ENCODE measurements at regions not wholly inside any gene's neighbourhood (a gene's known extent, or its start where the extent isn't known, plus 50 kb on each side); places are given as distances from the start of the nearest gene placed in this dataset.
"Not testable (repeated sequence)": the region's sequence is repeated elsewhere in the genome, so short reads cannot be mapped to it uniquely, and the experiment has no call there.

- H3K36me3 ChIP-seq (ENCODE audit: insufficient read depth, low read length); H3K4me3 ChIP-seq (ENCODE audit: low read depth in 1 of 2, low read length in 2 of 2); H3K9me3 ChIP-seq (ENCODE audit: low read length); H3K9ac ChIP-seq (ENCODE audit: low read length); H3K4me1 ChIP-seq (ENCODE audit: insufficient read depth, low read length); H3K27ac ChIP-seq (ENCODE audit: low read depth, low read length); H3K27me3 ChIP-seq (ENCODE audit: control insufficient read depth in 1 of 2, insufficient read depth in 2 of 2, low read length in 2 of 2): not testable (repeated sequence)
Measured at GRCh38 chr7:79915346-79915745, 219.3 kb upstream of the GNAI1 start.

- no peak overlapping the region for H3K4me3 ChIP-seq (ENCODE audit: low read depth in 1 of 2, low read length in 2 of 2)
- no peaks in the 10 kb centered on the region for H3K9me3 ChIP-seq (ENCODE audit: low read length)
- H3K27ac ChIP-seq (ENCODE audit: low read depth, low read length) = no peak overlapping the region
- H3K9ac ChIP-seq (ENCODE audit: low read length) = no peak overlapping the region
- H3K36me3 ChIP-seq (ENCODE audit: insufficient read depth, low read length) = no peaks in the 10 kb centered on the region
- H3K27me3 ChIP-seq (ENCODE audit: control insufficient read depth in 1 of 2, insufficient read depth in 2 of 2, low read length in 2 of 2) = no peaks in the 10 kb centered on the region
- no peaks in the 10 kb centered on the region for H3K4me1 ChIP-seq (ENCODE audit: insufficient read depth, low read length)
Measured at GRCh38 chr7:79912213-79912633, 222.4 kb upstream of the GNAI1 start.

DNA sequence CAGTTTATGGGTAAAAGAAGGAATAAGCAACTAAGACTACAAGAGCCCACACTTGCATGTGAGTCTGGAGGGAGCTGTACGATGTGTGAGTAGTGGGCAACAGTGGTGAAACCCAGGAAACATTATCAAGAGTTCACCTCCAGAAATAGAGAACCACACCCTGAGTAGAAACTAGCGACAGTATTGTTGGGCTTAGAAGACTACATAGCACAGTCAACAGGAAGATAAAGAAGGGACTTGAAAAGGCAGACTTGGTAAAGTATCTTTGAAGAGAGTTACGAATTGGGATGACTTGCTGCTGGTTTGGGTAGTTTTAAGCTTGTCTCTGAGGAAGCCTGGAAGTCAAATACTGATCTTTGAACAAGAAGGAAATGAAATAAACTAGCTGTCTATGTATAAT is 223.2 kb upstream of the GNAI1 start:
- H3K36me3 ChIP-seq (ENCODE audit: insufficient read depth, low read length) = no peaks in the 10 kb centered on the region
- no peaks in the 10 kb centered on the region for H3K4me1 ChIP-seq (ENCODE audit: insufficient read depth, low read length)
- H3K9me3 ChIP-seq (ENCODE audit: low read length) = no peaks in the 10 kb centered on the region
- H3K9ac ChIP-seq (ENCODE audit: low read length) = no peak overlapping the region
- no peaks in the 10 kb centered on the region for H3K27me3 ChIP-seq (ENCODE audit: control insufficient read depth in 1 of 2, insufficient read depth in 2 of 2, low read length in 2 of 2)
- no peak overlapping the region for H3K4me3 ChIP-seq (ENCODE audit: low read depth in 1 of 2, low read length in 2 of 2)
- H3K27ac ChIP-seq (ENCODE audit: low read depth, low read length) = no peak overlapping the region

GRCh38 chr7:79909176-79909575 is 225.5 kb upstream of the GNAI1 start:
- Histone ChIP-seq H3K4me3 (ENCODE audit: low read depth in 1 of 2, low read length in 2 of 2) (no peak overlapping the region), H3K4me1 (ENCODE audit: insufficient read depth, low read length) (no peaks in the 10 kb centered on the region), H3K36me3 (ENCODE audit: insufficient read depth, low read length) (no peaks in the 10 kb centered on the region), H3K9ac (ENCODE audit: low read length) (no peak overlapping the region), H3K9me3 (ENCODE audit: low read length) (no peaks in the 10 kb centered on the region), H3K27ac (ENCODE audit: low read depth, low read length) (no peak overlapping the region), H3K27me3 (ENCODE audit: control insufficient read depth in 1 of 2, insufficient read depth in 2 of 2, low read length in 2 of 2) (no peaks in the 10 kb centered on the region)

GRCh38 chr7:79897166-79897565 is 237.5 kb upstream of the GNAI1 start:
- Histone ChIP-seq H3K4me3 (ENCODE audit: low read depth in 1 of 2, low read length in 2 of 2) (no peak overlapping the region), H3K9ac (ENCODE audit: low read length) (no peak overlapping the region), H3K27me3 (ENCODE audit: control insufficient read depth in 1 of 2, insufficient read depth in 2 of 2, low read length in 2 of 2) (no peaks in the 10 kb centered on the region), H3K27ac (ENCODE audit: low read depth, low read length) (no peak overlapping the region), H3K4me1 (ENCODE audit: insufficient read depth, low read length) (no peaks in the 10 kb centered on the region), H3K36me3 (ENCODE audit: insufficient read depth, low read length) (no peaks in the 10 kb centered on the region), H3K9me3 (ENCODE audit: low read length) (no peaks in the 10 kb centered on the region)

DNA sequence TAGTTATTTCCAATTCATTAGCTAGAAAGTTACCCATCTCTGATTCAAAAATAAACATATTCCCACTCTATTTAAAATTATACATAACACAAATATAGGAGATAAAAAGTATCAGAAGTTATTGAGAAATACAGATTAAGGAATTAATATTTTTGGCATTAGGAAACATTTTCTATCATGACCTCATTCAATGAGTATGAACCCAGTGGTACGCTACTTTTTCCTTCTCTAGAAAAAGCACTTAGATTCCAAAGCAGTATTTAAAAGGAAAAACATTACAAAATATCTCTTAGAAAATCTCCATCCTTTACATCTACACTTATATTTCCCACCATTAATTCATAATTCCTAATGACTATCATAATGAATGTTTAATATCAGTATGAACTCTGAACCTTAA is 240.6 kb upstream of the GNAI1 start:
- Histone ChIP-seq H3K4me1 (ENCODE audit: insufficient read depth, low read length) (no peaks in the 10 kb centered on the region), H3K36me3 (ENCODE audit: insufficient read depth, low read length) (no peaks in the 10 kb centered on the region), H3K27me3 (ENCODE audit: control insufficient read depth in 1 of 2, insufficient read depth in 2 of 2, low read length in 2 of 2) (no peaks in the 10 kb centered on the region), H3K9me3 (ENCODE audit: low read length) (no peaks in the 10 kb centered on the region), H3K27ac (ENCODE audit: low read depth, low read length) (no peak overlapping the region), H3K4me3 (ENCODE audit: low read depth in 1 of 2, low read length in 2 of 2) (no peak overlapping the region), H3K9ac (ENCODE audit: low read length) (no peak overlapping the region)

DNA sequence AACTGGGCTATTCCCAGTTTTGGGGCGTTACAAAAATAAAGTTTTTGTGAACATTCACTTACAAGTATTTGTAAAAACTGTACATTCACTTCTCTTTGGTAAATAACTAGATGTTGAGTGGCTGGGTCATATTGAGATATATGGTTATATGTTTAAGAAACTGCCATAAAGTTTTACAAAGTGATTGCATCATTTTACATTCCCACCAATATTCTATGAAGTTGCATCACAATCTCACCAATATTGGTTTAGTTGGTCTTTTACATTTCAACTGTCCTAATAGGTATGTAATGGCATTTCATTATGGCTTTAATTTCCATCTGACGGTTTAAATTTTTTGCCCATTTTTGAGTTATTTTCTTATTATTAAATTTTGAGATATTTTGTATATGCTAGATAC is 251.7 kb upstream of the GNAI1 start:
- Histone ChIP-seq H3K27me3 (ENCODE audit: control insufficient read depth in 1 of 2, insufficient read depth in 2 of 2, low read length in 2 of 2) (no peaks in the 10 kb centered on the region), H3K4me1 (ENCODE audit: insufficient read depth, low read length) (no peaks in the 10 kb centered on the region), H3K36me3 (ENCODE audit: insufficient read depth, low read length) (no peaks in the 10 kb centered on the region), H3K4me3 (ENCODE audit: low read depth in 1 of 2, low read length in 2 of 2) (no peak overlapping the region), H3K9me3 (ENCODE audit: low read length) (no peaks in the 10 kb centered on the region), H3K9ac (ENCODE audit: low read length) (no peak overlapping the region), H3K27ac (ENCODE audit: low read depth, low read length) (no peak overlapping the region)

DNA sequence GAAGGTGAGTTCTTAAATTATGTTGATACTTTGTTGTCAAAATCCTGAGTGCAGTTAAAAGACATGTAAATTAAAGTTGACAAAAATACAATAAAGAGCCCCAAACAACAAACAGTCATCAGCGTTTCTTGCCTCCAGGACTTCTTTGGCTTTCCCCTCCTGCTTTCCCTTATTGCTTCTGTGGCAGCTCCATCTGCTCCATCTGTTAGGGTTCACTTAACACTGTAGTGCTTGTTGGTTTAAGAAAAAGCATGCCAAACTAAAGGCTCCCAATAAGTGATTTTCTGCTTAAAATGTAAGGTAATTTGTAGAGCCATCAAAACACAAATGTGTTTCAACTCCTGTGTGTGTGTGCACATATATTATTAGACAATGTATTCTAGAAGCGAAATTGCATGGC is 254.3 kb upstream of the GNAI1 start:
- Histone ChIP-seq H3K27me3 (ENCODE audit: control insufficient read depth in 1 of 2, insufficient read depth in 2 of 2, low read length in 2 of 2) (no peaks in the 10 kb centered on the region), H3K9ac (ENCODE audit: low read length) (no peak overlapping the region), H3K4me1 (ENCODE audit: insufficient read depth, low read length) (no peaks in the 10 kb centered on the region), H3K36me3 (ENCODE audit: insufficient read depth, low read length) (no peaks in the 10 kb centered on the region), H3K4me3 (ENCODE audit: low read depth in 1 of 2, low read length in 2 of 2) (no peak overlapping the region), H3K9me3 (ENCODE audit: low read length) (no peaks in the 10 kb centered on the region), H3K27ac (ENCODE audit: low read depth, low read length) (no peak overlapping the region)

DNA sequence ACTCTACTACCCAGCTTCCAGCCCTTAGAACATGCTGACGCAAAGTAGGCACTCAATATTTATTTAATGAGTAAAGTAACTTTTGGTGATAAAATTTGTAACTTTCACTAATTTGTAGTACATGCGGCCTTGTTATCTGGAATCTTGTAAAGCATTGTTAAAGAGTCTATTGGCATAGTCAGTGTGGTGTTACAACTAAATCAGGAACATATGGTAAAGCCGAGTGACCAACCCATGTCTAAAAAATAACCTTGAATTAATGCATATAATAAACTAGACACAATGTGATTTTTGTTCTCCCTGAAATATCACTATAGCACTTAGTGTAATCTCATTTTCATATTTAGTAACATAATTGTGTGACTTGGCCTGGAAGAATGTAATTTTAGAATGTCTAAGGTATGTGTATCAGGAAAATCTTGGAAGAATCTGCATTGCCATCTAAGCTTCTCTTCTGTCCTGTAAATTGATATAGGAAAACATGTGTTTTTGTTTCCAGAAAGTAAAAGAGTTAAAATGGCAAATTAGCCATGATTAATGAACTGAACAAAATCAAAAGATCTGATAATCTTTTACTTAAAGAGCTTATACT is 256.7 kb upstream of the GNAI1 start:
- Histone ChIP-seq H3K9ac (ENCODE audit: low read length) (no peak overlapping the region), H3K4me1 (ENCODE audit: insufficient read depth, low read length) (no peaks in the 10 kb centered on the region), H3K4me3 (ENCODE audit: low read depth in 1 of 2, low read length in 2 of 2) (no peak overlapping the region), H3K36me3 (ENCODE audit: insufficient read depth, low read length) (no peaks in the 10 kb centered on the region), H3K27me3 (ENCODE audit: control insufficient read depth in 1 of 2, insufficient read depth in 2 of 2, low read length in 2 of 2) (no peaks in the 10 kb centered on the region), H3K9me3 (ENCODE audit: low read length) (no peaks in the 10 kb centered on the region), H3K27ac (ENCODE audit: low read depth, low read length) (no peak overlapping the region)

GRCh38 chr7:79876848-79877252 is 257.8 kb upstream of the GNAI1 start:
- H3K4me3 ChIP-seq (ENCODE audit: low read depth in 1 of 2, low read length in 2 of 2) = no peak overlapping the region
- H3K36me3 ChIP-seq (ENCODE audit: insufficient read depth, low read length) = no peaks in the 10 kb centered on the region
- no peaks in the 10 kb centered on the region for H3K4me1 ChIP-seq (ENCODE audit: insufficient read depth, low read length)
- H3K27ac ChIP-seq (ENCODE audit: low read depth, low read length) = no peak overlapping the region
- H3K9ac ChIP-seq (ENCODE audit: low read length) = no peak overlapping the region
- H3K27me3 ChIP-seq (ENCODE audit: control insufficient read depth in 1 of 2, insufficient read depth in 2 of 2, low read length in 2 of 2) = no peaks in the 10 kb centered on the region
- no peaks in the 10 kb centered on the region for H3K9me3 ChIP-seq (ENCODE audit: low read length)

DNA sequence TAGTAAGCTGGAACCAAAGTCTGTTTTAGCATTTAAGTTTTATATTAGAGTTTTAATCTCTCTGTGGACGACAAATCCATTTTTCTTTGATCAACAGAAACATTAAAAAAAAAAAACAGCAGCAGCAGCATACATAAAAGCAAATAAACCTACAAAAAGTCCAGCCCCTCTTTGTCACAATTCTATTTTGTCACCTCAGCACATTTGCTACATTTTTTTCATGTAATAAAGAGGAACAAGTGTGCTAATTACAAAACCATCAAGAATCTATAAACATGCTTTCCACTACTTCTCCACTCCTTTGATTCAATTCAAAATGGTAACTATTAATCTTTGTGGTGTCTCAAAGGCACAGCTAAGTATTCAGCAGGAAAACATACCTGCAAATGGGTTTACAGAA is 259.8 kb upstream of the GNAI1 start:
- no peaks in the 10 kb centered on the region for H3K27me3 ChIP-seq (ENCODE audit: control insufficient read depth in 1 of 2, insufficient read depth in 2 of 2, low read length in 2 of 2)
- no peak overlapping the region for H3K27ac ChIP-seq (ENCODE audit: low read depth, low read length)
- no peak overlapping the region for H3K9ac ChIP-seq (ENCODE audit: low read length)
- H3K4me1 ChIP-seq (ENCODE audit: insufficient read depth, low read length) = no peaks in the 10 kb centered on the region
- no peaks in the 10 kb centered on the region for H3K9me3 ChIP-seq (ENCODE audit: low read length)
- H3K36me3 ChIP-seq (ENCODE audit: insufficient read depth, low read length) = no peaks in the 10 kb centered on the region
- no peak overlapping the region for H3K4me3 ChIP-seq (ENCODE audit: low read depth in 1 of 2, low read length in 2 of 2)

GRCh38 chr7:79872176-79872575 is 262.5 kb upstream of the GNAI1 start:
- no peaks in the 10 kb centered on the region for H3K4me1 ChIP-seq (ENCODE audit: insufficient read depth, low read length)

More at GRCh38 chr7:79872176-79872575, 262.5 kb upstream of the GNAI1 start:
- Histone ChIP-seq H3K9ac (ENCODE audit: low read length) (no peak overlapping the region), H3K4me3 (ENCODE audit: low read depth in 1 of 2, low read length in 2 of 2) (no peak overlapping the region), H3K27ac (ENCODE audit: low read depth, low read length) (no peak overlapping the region), H3K27me3 (ENCODE audit: control insufficient read depth in 1 of 2, insufficient read depth in 2 of 2, low read length in 2 of 2) (no peaks in the 10 kb centered on the region), H3K9me3 (ENCODE audit: low read length) (no peaks in the 10 kb centered on the region), H3K36me3 (ENCODE audit: insufficient read depth, low read length) (no peaks in the 10 kb centered on the region)
